ENCODE measurements at regions not wholly inside any gene's neighbourhood (a gene's known extent, or its start where the extent isn't known, plus 50 kb on each side); places are given as distances from the start of the nearest gene placed in this dataset.

- no peak for TF ChIP-seq CTCF (IDR thresholded peaks at IDR 0.05)
- no peak for TF ChIP-seq POLR2A (IDR thresholded peaks at IDR 0.05)
Measured at GRCh38 chr1:170369417-170369816, 162.5 kb upstream of the GORAB start.

All from Peyer's patch (tissue), 4 donors.